ENCODE measurements at regions not wholly inside any gene's neighbourhood (a gene's known extent, or its start where the extent isn't known, plus 50 kb on each side); places are given as distances from the start of the nearest gene placed in this dataset.

GRCh38 chr3:72590732-72591221, 257.5 kb downstream of the SHQ1 start:
- DNase-seq: no peak

GRCh38 chr3:72587282-72587681, 261.0 kb downstream of the SHQ1 start:
- no peak for DNase-seq

GRCh38 chr3:72586694-72587093, 261.6 kb downstream of the SHQ1 start:
- no peak for DNase-seq

GRCh38 chr3:72585966-72586365, 262.3 kb downstream of the SHQ1 start:
- DNase-seq: no peak

GRCh38 chr3:72584262-72584661, 264.0 kb downstream of the SHQ1 start:
- DNase-seq: no peak

- no peak for DNase-seq
Measured at GRCh38 chr3:72582963-72583362, 265.3 kb downstream of the SHQ1 start.

GRCh38 chr3:72582211-72582878, 265.9 kb downstream of the SHQ1 start:
- no peak for DNase-seq

- DNase-seq: no peak
Measured at GRCh38 chr3:72580900-72581299, 267.3 kb downstream of the SHQ1 start.

- no peak for DNase-seq
Measured at GRCh38 chr3:72580246-72580756, 267.9 kb downstream of the SHQ1 start.

GRCh38 chr3:72579581-72580245, 268.5 kb downstream of the SHQ1 start:
- no peak for DNase-seq

GRCh38 chr3:72579191-72579580, 269.1 kb downstream of the SHQ1 start:
- DNase-seq: no peak

GRCh38 chr3:72577190-72577589, 271.1 kb downstream of the SHQ1 start:
- no peak for DNase-seq

GRCh38 chr3:72576563-72576962, 271.7 kb downstream of the SHQ1 start:
- DNase-seq: no peak

GRCh38 chr3:72574144-72574543, 274.1 kb downstream of the SHQ1 start:
- no peak for DNase-seq

GRCh38 chr3:72573051-72573450, 275.2 kb downstream of the SHQ1 start:
- no peak for DNase-seq

- no peak for DNase-seq
Measured at GRCh38 chr3:72572489-72573007, 275.7 kb downstream of the SHQ1 start.

GRCh38 chr3:72571638-72572114, 276.6 kb downstream of the SHQ1 start:
- no peak for DNase-seq

- no peak for DNase-seq
Measured at GRCh38 chr3:72571052-72571451, 277.2 kb downstream of the SHQ1 start.

GRCh38 chr3:72569754-72570440, 278.3 kb downstream of the SHQ1 start:
- DNase-seq: no peak

GRCh38 chr3:72568083-72568482, 280.2 kb downstream of the SHQ1 start:
- DNase-seq: no peak

- DNase-seq: no peak
Measured at GRCh38 chr3:72567474-72567873, 280.8 kb downstream of the SHQ1 start.

- DNase-seq: no peak
Measured at GRCh38 chr3:72565593-72565992, 282.7 kb downstream of the SHQ1 start.

- no peak for DNase-seq
Measured at GRCh38 chr3:72563690-72564370, 284.4 kb downstream of the SHQ1 start.
